Ramos (cell line): ENCODE measurements at regions not wholly inside any gene's neighbourhood (a gene's known extent, or its start where the extent isn't known, plus 50 kb on each side); places are given as distances from the start of the nearest gene placed in this dataset.

Experiments
- in situ Hi-C: fragments of 300-500 bp; cut with MboI; formaldehyde crosslinking; loops from one replicate; pipeline ENCODE4 v1.14.3; 2022; ENCODE audit warnings: low sequenced_read_pairs; ENCODE audit not compliant: unreplicated experiment

DNA sequence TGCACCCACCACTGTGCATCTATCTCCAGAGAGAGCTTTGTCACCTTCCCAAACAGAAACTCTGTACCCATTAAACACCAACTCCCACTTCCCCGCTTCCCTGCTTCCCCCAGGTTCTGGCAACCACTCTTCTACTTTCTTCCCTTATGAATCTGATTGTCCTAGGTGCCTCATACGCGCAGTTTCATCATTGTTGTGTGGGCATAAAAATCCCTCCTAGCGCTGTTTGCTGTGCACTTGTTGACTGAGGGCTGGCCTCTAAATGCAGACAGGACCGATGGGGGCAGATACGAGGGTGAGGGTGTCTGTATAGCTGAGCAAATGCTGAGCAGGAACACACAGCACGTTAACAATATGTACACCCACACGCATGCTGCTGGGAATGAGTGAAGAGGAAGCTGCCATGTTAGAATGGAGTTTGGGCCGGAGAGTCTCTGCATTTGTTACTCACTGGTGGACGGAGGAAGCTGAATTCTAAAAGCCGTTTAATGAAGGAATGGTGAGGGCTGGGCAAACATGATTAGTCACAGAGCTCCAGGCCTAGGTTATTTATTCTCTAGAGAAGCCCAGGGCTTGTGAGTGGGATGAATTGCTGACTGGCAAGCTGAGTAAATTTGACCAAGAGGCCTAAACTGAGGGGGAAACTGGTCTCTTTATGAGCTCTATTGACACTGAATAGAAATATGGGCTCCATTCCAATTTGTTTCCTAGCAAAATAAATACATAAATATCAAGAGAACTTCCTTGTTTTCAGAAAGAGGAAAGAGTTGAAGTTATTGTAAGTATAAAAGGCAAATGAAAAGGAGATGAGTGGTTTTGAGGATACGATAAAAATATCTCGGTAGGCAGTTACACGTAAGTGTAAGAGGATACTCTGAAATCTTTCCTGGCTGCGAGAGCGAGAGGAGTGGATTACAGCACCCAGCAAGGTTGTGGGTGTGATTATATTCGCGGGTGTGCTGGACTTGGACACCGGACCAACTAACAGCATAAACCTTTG is 95.9 kb upstream of the RPS6KA3 start:
- in situ Hi-C loops = no loop called here

DNA sequence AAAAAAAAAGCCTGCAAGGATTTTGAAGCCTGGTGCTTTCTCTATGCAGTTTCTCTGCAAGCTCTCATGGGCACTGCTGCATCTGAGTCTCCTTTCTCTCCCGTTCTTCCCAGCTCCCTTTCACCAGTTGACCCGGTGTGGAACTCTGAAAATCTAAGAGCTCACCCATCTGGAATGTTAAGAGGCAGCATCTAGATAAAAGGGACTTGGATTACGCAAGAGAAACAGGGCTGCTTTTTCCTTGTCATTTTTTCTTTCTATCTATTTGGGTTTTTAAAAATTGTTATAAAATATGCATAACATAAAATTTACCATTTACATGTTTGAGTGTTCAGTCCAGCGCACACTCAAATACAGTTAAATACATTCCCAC is 95.2 kb upstream of the RPS6KA3 start:
- in situ Hi-C loops = no loop called here

DNA sequence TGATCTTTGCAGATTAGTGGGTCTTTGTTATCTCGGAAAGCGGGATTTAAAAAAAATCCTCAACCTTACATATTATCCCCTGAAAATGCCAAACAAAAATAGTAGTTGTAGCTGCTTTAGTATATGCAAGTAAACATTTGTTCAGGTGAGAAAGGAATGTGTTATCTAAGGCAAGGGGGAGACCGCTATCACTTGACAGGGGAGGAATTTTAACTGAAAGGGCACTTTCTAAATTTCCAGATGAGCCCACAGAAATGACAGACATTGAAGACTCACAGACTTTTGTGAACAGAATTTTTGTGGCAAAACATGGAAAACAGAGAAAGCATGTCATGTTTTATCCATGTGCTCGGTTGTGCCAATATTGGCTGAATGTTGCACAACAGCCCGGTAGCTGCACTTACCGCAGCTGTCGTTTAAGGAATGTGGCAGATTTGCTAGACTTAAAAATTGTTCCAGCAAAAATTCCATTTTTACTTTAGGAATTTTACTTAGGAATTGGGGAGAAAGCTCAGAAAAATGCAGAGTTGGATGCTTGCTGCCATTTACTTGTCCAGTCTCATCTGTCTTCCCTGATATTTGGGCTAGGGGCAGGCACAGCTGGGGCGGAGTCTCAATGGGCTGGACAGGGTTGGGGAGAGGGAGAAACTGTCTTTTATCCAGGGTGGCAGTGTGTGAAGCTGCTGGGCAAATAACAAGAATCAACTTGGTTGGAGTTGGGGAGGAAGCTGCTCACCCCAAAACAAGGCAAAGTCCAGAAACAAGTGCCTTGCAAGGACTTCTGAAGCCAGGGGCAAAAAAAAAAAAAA is 94.6 kb upstream of the RPS6KA3 start:
- in situ Hi-C loops = no loop called here

GRCh38 chrX:20355187-20355586 is 88.5 kb upstream of the RPS6KA3 start:
- in situ Hi-C loops = no loop called here

DNA sequence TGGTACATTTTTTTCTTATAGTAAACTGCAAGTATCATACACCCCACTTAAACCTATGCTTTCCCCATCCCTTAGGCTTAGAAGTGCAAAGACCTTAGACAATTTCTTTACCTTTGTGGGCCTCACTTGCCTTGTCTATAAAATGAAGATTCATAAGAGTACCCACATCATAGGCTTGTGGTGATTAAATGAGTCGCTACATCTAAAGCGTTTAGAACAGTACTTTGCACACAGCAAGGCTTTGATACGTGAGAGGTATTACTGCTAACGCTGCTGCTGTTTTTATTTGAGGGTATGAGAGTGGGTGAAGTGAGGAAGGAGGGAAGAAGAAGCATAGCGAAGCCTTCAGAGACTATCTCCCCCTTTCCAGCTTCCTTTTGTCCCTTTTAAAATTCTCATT is 87.8 kb upstream of the RPS6KA3 start:
- in situ Hi-C loops = no loop called here

- in situ Hi-C loops = no loop called here
Measured at GRCh38 chrX:20352935-20353336, 86.2 kb upstream of the RPS6KA3 start.

- in situ Hi-C loops = no loop called here
Measured at GRCh38 chrX:20352504-20352903, 85.8 kb upstream of the RPS6KA3 start.

DNA sequence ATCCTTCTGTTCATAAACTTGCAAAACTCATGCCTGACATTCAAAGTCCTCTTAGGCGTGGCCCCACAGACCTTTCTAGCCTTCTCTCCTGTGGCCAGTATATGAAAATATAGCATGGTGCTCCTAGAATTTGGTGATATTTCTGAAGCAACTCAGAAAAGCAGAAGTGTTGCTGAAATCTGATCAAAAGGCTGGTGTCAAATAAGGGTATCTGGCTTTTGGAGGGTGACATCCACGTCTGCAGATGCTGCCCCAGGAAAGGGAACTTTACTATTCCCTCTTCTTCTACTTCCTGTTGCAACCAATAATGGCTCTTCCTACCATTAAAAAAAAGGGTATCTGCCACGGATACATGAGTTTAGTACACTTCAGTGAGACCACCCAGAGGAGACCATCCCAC is 83.9 kb upstream of the RPS6KA3 start:
- in situ Hi-C loops = no loop called here

DNA sequence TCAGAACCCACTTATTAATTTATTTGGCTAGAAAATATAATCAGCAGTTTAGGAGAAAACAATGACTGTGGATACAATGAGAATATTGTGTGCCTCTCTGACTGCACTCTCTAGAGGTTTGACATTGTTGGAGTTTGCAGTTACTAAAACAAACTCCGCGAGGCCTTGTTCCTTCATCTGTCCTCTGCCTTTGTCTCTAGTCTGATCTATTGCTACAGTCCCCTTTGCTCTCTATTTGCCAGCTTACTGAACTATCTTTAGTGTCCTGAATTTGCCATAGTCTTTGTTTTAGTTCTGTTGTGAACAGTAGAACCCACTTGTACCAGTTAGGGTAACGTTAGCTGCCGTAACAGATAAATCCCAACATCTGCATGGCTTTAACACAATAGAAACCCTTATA is 81.4 kb upstream of the RPS6KA3 start:
- in situ Hi-C loops = no loop called here

GRCh38 chrX:20347481-20347880 is 80.8 kb upstream of the RPS6KA3 start:
- in situ Hi-C loops = no loop called here

- in situ Hi-C loops = no loop called here
Measured at GRCh38 chrX:20333672-20334071, 67.0 kb upstream of the RPS6KA3 start.

DNA sequence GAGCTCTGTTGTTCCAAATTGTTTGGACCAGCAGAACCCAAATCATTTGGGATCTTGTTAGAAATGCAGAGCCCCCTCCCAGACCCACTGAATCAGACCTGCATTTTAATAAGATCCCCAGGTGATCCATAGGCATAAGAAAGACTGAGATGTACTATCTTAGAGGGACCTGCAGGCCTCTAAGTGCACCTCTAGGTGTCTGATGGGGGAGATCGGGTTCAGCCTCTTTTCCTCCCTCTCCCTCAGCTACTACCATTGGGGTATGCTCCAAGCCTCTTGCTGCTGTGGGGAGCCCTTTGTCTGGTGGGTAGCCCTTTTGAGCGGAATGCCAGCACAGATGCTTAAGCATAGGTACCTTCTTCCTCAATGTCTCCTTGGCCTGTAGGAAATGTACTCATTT is 63.8 kb upstream of the RPS6KA3 start:
- in situ Hi-C loops = no loop called here

DNA sequence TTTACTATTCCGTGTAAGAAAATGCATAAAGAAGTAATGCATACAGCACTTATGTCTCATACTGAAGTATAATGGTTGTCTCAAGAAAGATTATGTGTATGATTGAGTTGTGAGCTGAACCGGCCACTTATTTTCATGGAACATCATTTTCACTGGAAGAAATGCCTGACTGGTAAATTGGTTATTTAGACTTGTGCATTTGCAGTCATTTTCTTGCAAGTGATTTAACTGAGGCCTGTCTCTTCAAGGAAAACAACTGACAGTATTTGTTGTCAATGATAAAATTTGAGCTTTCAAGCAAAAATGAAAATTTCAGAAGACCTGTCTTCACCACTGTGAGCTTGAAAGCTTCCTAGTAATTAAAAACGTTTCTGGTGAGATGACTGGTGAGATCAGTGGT is 62.7 kb upstream of the RPS6KA3 start:
- in situ Hi-C loops = no loop called here

DNA sequence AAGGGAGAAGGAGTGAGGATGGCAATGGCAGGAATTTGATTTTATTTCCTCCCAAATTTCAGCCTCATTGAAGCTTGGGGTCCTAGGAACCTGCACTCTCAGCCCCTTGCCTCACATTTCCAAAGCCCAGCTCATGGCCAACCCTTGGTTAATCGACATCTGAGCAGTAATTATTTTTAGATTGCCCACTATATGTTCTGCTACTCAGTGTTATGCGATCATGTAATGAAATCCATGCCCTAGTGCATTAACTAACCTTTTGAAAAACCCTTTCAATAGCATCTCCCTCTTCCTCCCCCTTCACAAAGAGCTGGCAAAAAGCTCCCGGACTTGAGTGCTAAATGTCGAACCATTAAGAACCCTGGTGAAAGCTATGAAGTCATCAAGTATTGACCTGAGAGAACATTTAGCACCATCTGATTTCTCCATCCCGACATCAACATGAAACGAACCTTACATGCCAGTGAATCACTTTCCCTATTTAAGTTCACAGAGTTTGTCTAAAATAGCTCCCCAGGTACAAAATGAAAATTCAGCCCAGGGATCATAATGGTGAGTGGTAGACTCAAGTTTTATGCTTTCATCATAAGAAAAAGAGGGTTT is 59.2 kb upstream of the RPS6KA3 start:
- in situ Hi-C loops = no loop called here

- in situ Hi-C loops = no loop called here
Measured at GRCh38 chrX:20322887-20323286, 56.2 kb upstream of the RPS6KA3 start.

- in situ Hi-C loops = no loop called here
Measured at GRCh38 chrX:20320461-20321159, 53.9 kb upstream of the RPS6KA3 start.

- in situ Hi-C loops = no loop called here
Measured at GRCh38 chrX:20319054-20319453, 52.3 kb upstream of the RPS6KA3 start.

DNA sequence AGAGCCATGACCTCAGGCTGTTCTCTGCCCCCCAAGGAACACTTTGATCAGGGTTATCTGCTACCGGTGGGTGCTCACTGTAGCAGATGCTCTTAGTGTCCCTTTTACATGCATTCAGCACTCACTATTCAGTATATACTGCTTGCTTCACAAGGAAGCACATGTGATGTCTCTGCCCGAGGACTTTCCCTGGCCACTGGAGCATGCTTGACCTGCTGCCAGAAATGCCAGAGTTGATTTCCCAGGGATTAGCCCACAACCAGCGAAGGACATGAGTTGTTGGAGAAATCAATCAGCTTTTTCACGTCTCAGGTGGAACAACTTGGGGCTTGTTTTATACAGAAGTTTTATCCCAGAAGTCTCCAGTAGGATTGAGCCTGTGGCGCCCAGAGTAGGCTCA is 51.2 kb upstream of the RPS6KA3 start:
- in situ Hi-C loops = no loop called here
